CD14-positive monocyte (primary cell): ENCODE measurements at regions not wholly inside any gene's neighbourhood (a gene's known extent, or its start where the extent isn't known, plus 50 kb on each side); places are given as distances from the start of the nearest gene placed in this dataset.

Experiments used
- DNase-seq, 3 donors: peaks; one replicate each; pipeline ENCODE4 v3.0.0-alpha.2; 2011 to 2022
- H2AFZ ChIP-seq: 2 replicates; pipeline ENCODE4 v1.6.0; 2012; ENCODE audit warnings: mild to moderate bottlenecking, low read depth, low read length, inconsistent platforms; ENCODE audit not compliant: insufficient read depth, poor library complexity, severe bottlenecking
- H3K27ac ChIP-seq, 2 donors: 1 replicate in 1 of 2; 2 replicates in 1 of 2; pipeline ENCODE4 v1.5.1; 2012 to 2013; ENCODE audit warnings: low read length in 2 of 2, control low read depth in 1 of 2, inconsistent platforms in 1 of 2, low read depth in 1 of 2, mild to moderate bottlenecking in 1 of 2
- H3K27me3 ChIP-seq, 2 donors: one replicate each; pipeline versions ENCODE4 v1.6.0 to v1.6.1; 2011 to 2013; ENCODE audit warnings: low read length in 2 of 2; ENCODE audit not compliant: control insufficient read depth in 2 of 2, insufficient read depth in 2 of 2
- H3K36me3 ChIP-seq, 2 donors: replicated peaks in 1 of 2; 1 replicate in 1 of 2; 2 replicates in 1 of 2; pipeline versions ENCODE4 v1.5.1 to v1.6.1; 2012 to 2013; ENCODE audit warnings: low read length in 2 of 2, control low read depth in 1 of 2, inconsistent platforms in 1 of 2, mild to moderate bottlenecking in 1 of 2; ENCODE audit not compliant: insufficient read depth in 2 of 2, control insufficient read depth in 1 of 2
- H3K4me1 ChIP-seq, 2 donors: 1 replicate in 1 of 2; 2 replicates in 1 of 2; pipeline versions ENCODE4 v1.5.1 to v1.6.1; 2012 to 2013; ENCODE audit warnings: low read length in 2 of 2, control low read depth in 1 of 2, inconsistent platforms in 1 of 2, mild to moderate bottlenecking in 1 of 2, moderate library complexity in 1 of 2; ENCODE audit not compliant: insufficient read depth in 2 of 2, control insufficient read depth in 1 of 2
- H3K4me2 ChIP-seq: replicated peaks from 2 replicates; pipeline ENCODE3; 2012; ENCODE audit warnings: low read length, moderate library complexity, mild to moderate bottlenecking; ENCODE audit not compliant: poor library complexity, severe bottlenecking; ENCODE audit errors: extremely low read depth
- H3K4me3 ChIP-seq, 3 experiments: fragments of 200-600 bp in 1 of 3; sonication (generic) in 1 of 3; replicated peaks in 1 of 3; 1 replicate in 2 of 3; 2 replicates in 1 of 3; pipeline ENCODE4 v1.5.1; 2011 to 2013; ENCODE audit warnings: low read length in 3 of 3, mild to moderate bottlenecking in 3 of 3, control low read depth in 2 of 3, low read depth in 2 of 3, inconsistent platforms in 1 of 3, moderate library complexity in 1 of 3
- H3K79me2 ChIP-seq: 2 replicates; pipeline ENCODE4 v1.6.0; 2012; ENCODE audit warnings: mild to moderate bottlenecking, control low read depth, inconsistent platforms, low read length, moderate library complexity; ENCODE audit not compliant: insufficient read depth
- H3K9ac ChIP-seq: 2 replicates; pipeline ENCODE4 v1.6.0; 2017; ENCODE audit warnings: low read length, mild to moderate bottlenecking; ENCODE audit not compliant: insufficient read depth, poor library complexity, severe bottlenecking
- H3K9me3 ChIP-seq, 2 donors: replicated peaks in 1 of 2; 1 replicate in 1 of 2; 2 replicates in 1 of 2; pipeline versions ENCODE4 v1.5.1 to v1.6.1; 2012 to 2013; ENCODE audit warnings: low read length in 2 of 2, control low read depth in 1 of 2; ENCODE audit not compliant: control insufficient read depth in 1 of 2, insufficient read depth in 1 of 2
- H4K20me1 ChIP-seq: 2 replicates; pipeline ENCODE4 v1.6.0; 2012; ENCODE audit warnings: mild to moderate bottlenecking, low read length, control low read depth, moderate library complexity; ENCODE audit not compliant: insufficient read depth
- H3K27ac Mint-ChIP-seq, 7 donors: one replicate each; pipeline ENCODE4 v1.8.0; 2020; ENCODE audit warnings: mild to moderate bottlenecking in 7 of 7, mixed read lengths in 7 of 7, moderate library complexity in 6 of 7, inconsistent platforms in 2 of 7
- H3K27me3 Mint-ChIP-seq, 3 donors: one replicate each; pipeline ENCODE4 v1.8.0; 2021 to 2022; ENCODE audit warnings: low read depth in 3 of 3, mild to moderate bottlenecking in 3 of 3, mixed read lengths in 3 of 3, moderate library complexity in 3 of 3, inconsistent platforms in 1 of 3
- H3K36me3 Mint-ChIP-seq, 2 donors: one replicate each; pipeline ENCODE4 v1.8.0; 2020; ENCODE audit warnings: mixed read lengths in 2 of 2, inconsistent platforms in 1 of 2, mild to moderate bottlenecking in 1 of 2
- H3K4me1 Mint-ChIP-seq: one replicate; pipeline ENCODE4 v1.8.0; 2020; ENCODE audit warnings: mild to moderate bottlenecking, mixed read lengths
- H3K4me3 Mint-ChIP-seq, 2 donors: one replicate each; pipeline ENCODE4 v1.8.0; 2020; ENCODE audit warnings: mild to moderate bottlenecking in 2 of 2, mixed read lengths in 2 of 2, moderate library complexity in 1 of 2
- H3K9me3 Mint-ChIP-seq, 7 donors: one replicate each; pipeline ENCODE4 v1.8.0; 2020 to 2022; ENCODE audit warnings: mixed read lengths in 7 of 7, mild to moderate bottlenecking in 6 of 7, moderate library complexity in 6 of 7, inconsistent platforms in 2 of 7
- WGBS: methylation state at CpG from one replicate; pipeline ENCODE4 v1.1.5; 2013; ENCODE audit warnings: missing lambda C conversion rate; ENCODE audit not compliant: insufficient coverage; 5-methylcytosine and 5-hydroxymethylcytosine counted together
- intact Hi-C, 2 donors: fragments of 100-400 bp; cut with micrococcal nuclease; formaldehyde crosslinking; loops; one replicate each; pipeline versions ENCODE4 v1.15.0 to v1.15.1; 2023
- TF ChIP-seq, protein P1 (sequence below): fragments of 200-600 bp; IDR thresholded peaks from one replicate; pipeline ENCODE4 v1.8.0; 2022; ENCODE audit warnings: antibody characterized with exemption, mild to moderate bottlenecking

DNA sequence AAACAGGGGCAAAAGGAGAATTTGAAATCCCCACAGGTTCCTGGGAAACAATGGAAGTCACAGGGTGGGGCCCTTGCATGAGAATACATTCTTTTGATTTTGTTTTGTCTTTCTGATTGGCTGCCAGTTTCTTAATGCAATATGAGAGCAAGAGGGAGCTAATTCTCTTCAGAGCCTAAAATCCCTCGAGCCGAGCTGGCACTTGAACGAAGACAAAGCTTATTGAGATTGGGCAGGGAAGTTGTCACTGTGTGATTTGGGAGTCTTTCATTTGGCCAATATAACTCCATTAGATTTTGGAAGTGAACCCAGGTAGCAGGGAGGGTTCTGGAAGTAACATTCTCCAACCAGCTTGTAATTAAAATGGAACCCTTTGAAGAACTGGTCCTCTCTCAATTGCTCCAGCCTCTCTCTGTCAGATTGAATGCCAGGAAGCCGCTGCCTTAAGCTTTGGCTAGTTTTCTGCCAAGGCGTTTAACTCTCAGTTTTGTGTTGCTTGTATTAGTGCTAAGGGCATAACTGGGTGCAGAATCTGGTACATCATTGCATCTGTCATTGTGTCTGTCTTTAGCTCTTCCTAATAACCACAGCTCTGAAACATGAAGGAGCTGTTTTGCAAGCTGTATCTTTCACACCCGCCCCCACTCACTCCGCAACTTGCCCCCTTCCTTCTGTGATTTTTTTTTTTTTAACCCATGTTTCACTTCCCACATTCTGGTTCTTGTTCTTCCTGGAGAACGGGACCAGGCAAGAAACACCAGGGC is 272.0 kb downstream of the MAF start:
- Mint-ChIP-seq H3K9me3 (peaks cover 0 to 3% (median 0%) of the 10 kb centered on the region in 7 donors), H3K27ac (peak overlapping the region; percentile 91 to 98 (median 96)), H3K36me3 (peaks cover 0 to 4% of the 10 kb centered on the region in 2 donors), H3K27me3 (peaks cover 0 to 5% (median under 1%) of the 10 kb centered on the region in 3 donors), H3K4me1 (peaks cover 58% of the 10 kb centered on the region), H3K4me3 (peak overlapping the region; percentile 47 to 84)
- Histone ChIP-seq H3K79me2 (no peaks in the 10 kb centered on the region), H2AFZ (peak overlapping the region; percentile 60), H3K4me1 (peaks cover 47 to 49% of the 10 kb centered on the region in 2 donors), H4K20me1 (no peaks in the 10 kb centered on the region), H3K36me3 (no peaks in the 10 kb centered on the region), H3K27ac (peak overlapping the region; percentile 54 to 86), H3K4me3 (peak overlapping the region; percentile 1 to 68 (median 35)), H3K27me3 (no peaks in the 10 kb centered on the region), H3K9ac (peak overlapping the region; percentile 32), H3K9me3 (no peaks in the 10 kb centered on the region), H3K4me2 (peak overlapping the region; percentile 73)
- TF ChIP-seq, protein P1, sequence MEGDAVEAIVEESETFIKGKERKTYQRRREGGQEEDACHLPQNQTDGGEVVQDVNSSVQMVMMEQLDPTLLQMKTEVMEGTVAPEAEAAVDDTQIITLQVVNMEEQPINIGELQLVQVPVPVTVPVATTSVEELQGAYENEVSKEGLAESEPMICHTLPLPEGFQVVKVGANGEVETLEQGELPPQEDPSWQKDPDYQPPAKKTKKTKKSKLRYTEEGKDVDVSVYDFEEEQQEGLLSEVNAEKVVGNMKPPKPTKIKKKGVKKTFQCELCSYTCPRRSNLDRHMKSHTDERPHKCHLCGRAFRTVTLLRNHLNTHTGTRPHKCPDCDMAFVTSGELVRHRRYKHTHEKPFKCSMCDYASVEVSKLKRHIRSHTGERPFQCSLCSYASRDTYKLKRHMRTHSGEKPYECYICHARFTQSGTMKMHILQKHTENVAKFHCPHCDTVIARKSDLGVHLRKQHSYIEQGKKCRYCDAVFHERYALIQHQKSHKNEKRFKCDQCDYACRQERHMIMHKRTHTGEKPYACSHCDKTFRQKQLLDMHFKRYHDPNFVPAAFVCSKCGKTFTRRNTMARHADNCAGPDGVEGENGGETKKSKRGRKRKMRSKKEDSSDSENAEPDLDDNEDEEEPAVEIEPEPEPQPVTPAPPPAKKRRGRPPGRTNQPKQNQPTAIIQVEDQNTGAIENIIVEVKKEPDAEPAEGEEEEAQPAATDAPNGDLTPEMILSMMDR: no peak
- 19% methylated on average over 5 of the region's 8 CpGs for WGBS
- intact Hi-C loops: loop anchor here in 1 of 2 donors (5.0 kb wide), 1 partner anchor 61 kb away; no protein-coding TSS in a partner anchor
- DNase-seq: peak in 1 of 3 donors; percentile 16

DNA sequence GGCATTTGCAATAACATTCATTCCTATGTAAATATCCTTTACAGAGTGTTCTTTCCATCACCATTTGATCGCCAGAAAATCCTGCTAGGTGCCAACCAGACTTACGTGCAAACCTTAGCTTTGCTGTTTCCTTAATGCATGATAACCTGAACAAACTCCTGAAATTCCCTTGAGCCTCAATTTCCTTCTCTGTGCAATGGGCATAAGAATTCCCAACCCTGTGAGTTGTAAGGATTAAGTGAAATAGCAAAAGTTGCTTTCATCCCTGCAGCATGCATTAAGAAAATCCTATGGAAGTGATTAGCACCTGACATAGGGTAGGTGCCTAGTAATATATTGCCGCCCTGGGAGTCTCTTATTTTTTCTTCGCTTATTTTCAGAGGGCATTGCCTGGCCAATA is 272.7 kb downstream of the MAF start:
- Histone ChIP-seq H3K79me2 (no peaks in the 10 kb centered on the region), H3K4me2 (peak overlapping the region; percentile 73), H3K9ac (no peak overlapping the region), H3K27ac (peak overlapping the region in 1 of 2 donors; percentile 86), H4K20me1 (no peaks in the 10 kb centered on the region), H3K4me1 (peaks cover 47 to 49% of the 10 kb centered on the region in 2 donors), H3K36me3 (no peaks in the 10 kb centered on the region), H3K27me3 (no peaks in the 10 kb centered on the region), H3K4me3 (peak overlapping the region in 1 of 3 experiments; percentile 68), H2AFZ (no peak overlapping the region), H3K9me3 (no peaks in the 10 kb centered on the region)
- Mint-ChIP-seq H3K4me3 (no peak overlapping the region), H3K27me3 (peaks cover 0 to 5% (median 3%) of the 10 kb centered on the region in 3 donors), H3K27ac (peak overlapping the region in 5 of 7 donors; percentile 6 to 98 (median 95)), H3K9me3 (peaks cover 0 to 3% (median 0%) of the 10 kb centered on the region in 7 donors), H3K36me3 (peaks cover 0 to 4% of the 10 kb centered on the region in 2 donors), H3K4me1 (peaks cover 58% of the 10 kb centered on the region)
- DNase-seq: no peak
- TF ChIP-seq, protein P1: no peak
- no CpG with 5 or more reads among the region's 4 CpGs for WGBS
- intact Hi-C loops: loop anchor here in 1 of 2 donors (5.0 kb wide), 1 partner anchor 61 kb away; no protein-coding TSS in a partner anchor
